HepG2 (cell line): ENCODE measurements at regions not wholly inside any gene's neighbourhood (a gene's known extent, or its start where the extent isn't known, plus 50 kb on each side); places are given as distances from the start of the nearest gene placed in this dataset.

Experiments
- ATAC-seq: fragments of 200-7000 bp; cut with Tn5 transposase; 3 replicates; pipeline ENCODE4 v1.9.1; 2020; ENCODE audit warnings: mild to moderate bottlenecking, moderate library complexity
- BruUV-seq: library from RNA; stranded (reverse); fragments of 400-500 nt; replicated peaks from 2 replicates; lab custom pipeline; 2021; lab: Mats Ljungman, UMichigan
- CTCF ChIA-PET: fragments of 300-600 bp; formaldehyde crosslinking; extraction: SDS; loops from one replicate; lab custom pipeline; 2021; ENCODE audit warnings: low total read pairs, inconsistent platforms, low intra/inter-chr PET ratio; lab: Yijun Ruan, JAX
- POLR2A ChIA-PET: fragments of 350-600 bp; sonication (Branson Sonifier 250); formaldehyde crosslinking; loops from one replicate; lab custom pipeline; 2020; ENCODE audit warnings: antibody characterized with exemption, inconsistent platforms; lab: Yijun Ruan, JAX
- DNase-seq: peaks from one replicate; pipeline ENCODE4 v3.0.0-alpha.2; 2015; ENCODE audit warnings: low spot score
- FAIRE-seq: peaks from 3 replicates; lab custom pipeline; 2011; peaks lifted over from hg19 to GRCh38; lab: Jason Lieb, UNC
- H2AFZ ChIP-seq: one replicate; pipeline ENCODE4 v1.6.1; 2011; ENCODE audit warnings: low read length, inconsistent platforms
- H3K27ac ChIP-seq: fragments of 300-600 bp; 3 replicates; pipeline ENCODE4 v1.8.0; 2011; ENCODE audit warnings: mixed run types, mild to moderate bottlenecking, mixed read lengths, low read length, inconsistent platforms; ENCODE audit not compliant: insufficient read depth; ENCODE audit errors: extremely low read length
- H3K27me3 ChIP-seq, 2 experiments: fragments of 200-600 bp in 1 of 2; 2 replicates in 1 of 2; 3 replicates in 1 of 2; pipeline versions ENCODE4 v1.6.0 to v1.8.0; 2011; ENCODE audit warnings: low read length in 2 of 2, mild to moderate bottlenecking in 2 of 2, moderate library complexity in 2 of 2, inconsistent platforms in 1 of 2; ENCODE audit not compliant: insufficient read depth in 2 of 2, control insufficient read depth in 1 of 2
- H3K36me3 ChIP-seq, 2 experiments: fragments of 200-600 bp in 1 of 2; replicated peaks in 1 of 2; 2 replicates in 1 of 2; 3 replicates in 1 of 2; pipeline versions ENCODE4 v1.5.1 to v1.8.0; 2011; ENCODE audit warnings: low read length in 2 of 2, inconsistent platforms in 1 of 2; ENCODE audit not compliant: insufficient read depth in 2 of 2, control insufficient read depth in 1 of 2
- H3K4me1 ChIP-seq: 2 replicates; pipeline ENCODE4 v1.5.1; 2012; ENCODE audit warnings: low read length, inconsistent platforms; ENCODE audit not compliant: insufficient read depth
- H3K4me2 ChIP-seq: 2 replicates; pipeline ENCODE4 v1.6.0; 2011; ENCODE audit warnings: low read depth, low read length, inconsistent platforms
- H3K4me3 ChIP-seq, 3 experiments: fragments of 200-600 bp in 1 of 3; sonication (generic), shearing (Covaris generic) in 1 of 3; replicated peaks in 1 of 3; 2 replicates each; pipeline ENCODE4 v1.5.1; 2011 to 2016; ENCODE audit warnings: low read length in 3 of 3, inconsistent platforms in 2 of 3, low read depth in 2 of 3, mild to moderate bottlenecking in 2 of 3, control low read depth in 1 of 3, mixed read lengths in 1 of 3; ENCODE audit not compliant: insufficient read depth in 1 of 3
- H3K79me2 ChIP-seq: one replicate; pipeline ENCODE4 v1.6.1; 2011; ENCODE audit warnings: low read length, inconsistent platforms; ENCODE audit not compliant: insufficient read depth
- H3K9ac ChIP-seq: 2 replicates; pipeline ENCODE4 v1.6.0; 2011; ENCODE audit warnings: mild to moderate bottlenecking, low read depth, low read length, inconsistent platforms; ENCODE audit not compliant: insufficient read depth
- H3K9me3 ChIP-seq: 2 replicates; pipeline ENCODE4 v1.5.1; 2012; ENCODE audit warnings: mild to moderate bottlenecking, low read length
- H4K20me1 ChIP-seq: 2 replicates; pipeline ENCODE4 v1.6.0; 2011; ENCODE audit warnings: inconsistent platforms, mild to moderate bottlenecking, low read length, moderate library complexity; ENCODE audit not compliant: insufficient read depth
- HHEX ChIP-seq: IDR thresholded peaks from 2 replicates; pipeline ENCODE4 v1.6.1; 2016; ENCODE audit warnings: control low read depth
- in situ Hi-C: cut with HindIII; loops from 2 replicates; pipeline ENCODE4 v1.10.0; 2017; ENCODE audit warnings: low pct_unique_long_range_greater_than_20kb; ENCODE audit not compliant: extremely low pct_ligation_motif_present
- intact Hi-C: fragments of 100-400 bp; cut with micrococcal nuclease; formaldehyde crosslinking; loops from one replicate; pipeline ENCODE4 v1.10.0; 2022; ENCODE audit not compliant: unreplicated experiment
- TF ChIP-seq, protein P1 (sequence below), 2 experiments: fragments of 450-650 bp in 1 of 2; sonication (generic) in 1 of 2; formaldehyde crosslinking in 1 of 2; IDR thresholded peaks; 2 replicates each; pipeline versions ENCODE4 v1.6.1 to v1.8.0; 2016 to 2022; ENCODE audit warnings: antibody characterized with exemption in 1 of 2, mild to moderate bottlenecking in 1 of 2, missing genetic modification reagents in 1 of 2

DNA sequence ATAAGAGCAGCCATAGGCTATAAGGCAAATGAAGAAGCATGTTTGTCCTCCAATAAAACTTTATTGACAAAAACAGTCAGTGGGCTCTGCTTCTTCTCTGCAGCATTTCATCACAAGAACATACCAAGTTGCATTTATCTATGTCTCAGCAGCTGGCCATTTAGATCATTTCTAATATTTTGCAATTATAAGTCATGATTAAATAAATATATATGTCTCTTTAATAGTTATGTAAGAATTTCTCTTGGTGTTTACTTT is 153.5 kb downstream of the RFC3 start:
- FAIRE-seq (no peak), DNase-seq (no peak), ATAC-seq (no peak)
- Histone ChIP-seq H3K27ac (no peak overlapping the region), H3K9me3 (no peaks in the 10 kb centered on the region), H3K27me3 (no peaks in the 10 kb centered on the region), H3K9ac (no peak overlapping the region), H2AFZ (no peak overlapping the region), H3K36me3 (no peaks in the 10 kb centered on the region; a peak in 1 of 5 replicates), H3K79me2 (no peaks in the 10 kb centered on the region), H3K4me2 (no peak overlapping the region), H3K4me3 (no peak overlapping the region), H3K4me1 (peaks cover 30% of the 10 kb centered on the region), H4K20me1 (no peaks in the 10 kb centered on the region)
- in situ Hi-C loops = no loop called here
- no peak for TF ChIP-seq HHEX (CRISPR knock-in tag)
- TF ChIP-seq, protein P1, sequence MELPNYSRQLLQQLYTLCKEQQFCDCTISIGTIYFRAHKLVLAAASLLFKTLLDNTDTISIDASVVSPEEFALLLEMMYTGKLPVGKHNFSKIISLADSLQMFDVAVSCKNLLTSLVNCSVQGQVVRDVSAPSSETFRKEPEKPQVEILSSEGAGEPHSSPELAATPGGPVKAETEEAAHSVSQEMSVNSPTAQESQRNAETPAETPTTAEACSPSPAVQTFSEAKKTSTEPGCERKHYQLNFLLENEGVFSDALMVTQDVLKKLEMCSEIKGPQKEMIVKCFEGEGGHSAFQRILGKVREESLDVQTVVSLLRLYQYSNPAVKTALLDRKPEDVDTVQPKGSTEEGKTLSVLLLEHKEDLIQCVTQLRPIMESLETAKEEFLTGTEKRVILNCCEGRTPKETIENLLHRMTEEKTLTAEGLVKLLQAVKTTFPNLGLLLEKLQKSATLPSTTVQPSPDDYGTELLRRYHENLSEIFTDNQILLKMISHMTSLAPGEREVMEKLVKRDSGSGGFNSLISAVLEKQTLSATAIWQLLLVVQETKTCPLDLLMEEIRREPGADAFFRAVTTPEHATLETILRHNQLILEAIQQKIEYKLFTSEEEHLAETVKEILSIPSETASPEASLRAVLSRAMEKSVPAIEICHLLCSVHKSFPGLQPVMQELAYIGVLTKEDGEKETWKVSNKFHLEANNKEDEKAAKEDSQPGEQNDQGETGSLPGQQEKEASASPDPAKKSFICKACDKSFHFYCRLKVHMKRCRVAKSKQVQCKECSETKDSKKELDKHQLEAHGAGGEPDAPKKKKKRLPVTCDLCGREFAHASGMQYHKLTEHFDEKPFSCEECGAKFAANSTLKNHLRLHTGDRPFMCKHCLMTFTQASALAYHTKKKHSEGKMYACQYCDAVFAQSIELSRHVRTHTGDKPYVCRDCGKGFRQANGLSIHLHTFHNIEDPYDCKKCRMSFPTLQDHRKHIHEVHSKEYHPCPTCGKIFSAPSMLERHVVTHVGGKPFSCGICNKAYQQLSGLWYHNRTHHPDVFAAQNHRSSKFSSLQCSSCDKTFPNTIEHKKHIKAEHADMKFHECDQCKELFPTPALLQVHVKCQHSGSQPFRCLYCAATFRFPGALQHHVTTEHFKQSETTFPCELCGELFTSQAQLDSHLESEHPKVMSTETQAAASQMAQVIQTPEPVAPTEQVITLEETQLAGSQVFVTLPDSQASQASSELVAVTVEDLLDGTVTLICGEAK (IDR thresholded peaks at IDR 0.05) = peak; percentile 70
- TF ChIP-seq, protein P1 (CRISPR knock-in tag; IDR thresholded peaks at IDR 0.05) = peak; percentile 93
- ChIA-PET CTCF (no interaction called here), POLR2A (no interaction called here)
- no TSS peak for BruUV-seq
- intact Hi-C loops = no loop called here
